ENCODE measurements at regions not wholly inside any gene's neighbourhood (a gene's known extent, or its start where the extent isn't known, plus 50 kb on each side); places are given as distances from the start of the nearest gene placed in this dataset.

DNA sequence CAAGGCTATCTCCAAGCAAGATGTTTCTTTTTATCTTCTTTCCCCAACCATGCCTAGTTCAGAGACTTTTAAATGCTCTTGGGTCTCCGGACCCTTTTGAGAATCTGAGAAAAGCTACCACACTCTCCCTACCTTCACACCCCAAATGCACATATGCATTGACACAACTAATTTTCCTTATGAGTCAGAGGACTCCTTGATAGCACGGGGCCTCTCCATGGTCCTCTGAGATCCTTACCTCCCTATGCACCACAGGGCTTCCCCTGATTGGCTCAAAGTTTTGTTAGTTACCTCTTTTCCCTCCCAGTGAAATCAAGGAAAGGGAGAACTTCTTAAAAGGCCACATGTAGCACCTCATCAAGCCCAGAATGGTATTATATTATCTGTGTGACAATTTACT lies 86.8 kb upstream of the ATP6AP2 start:
- no peak overlapping the region for H3K9ac ChIP-seq (replicated peaks; ENCODE audit: extremely low read depth, insufficient read depth, low read length)
- H3K36me3 ChIP-seq (ENCODE audit: control insufficient read depth in 2 of 2, extremely low read depth in 1 of 2, insufficient read depth in 2 of 2, low read length in 2 of 2) = no peaks in the 10 kb centered on the region
- H3K79me2 ChIP-seq (ENCODE audit: control insufficient read depth, insufficient read depth, low read length) = no peaks in the 10 kb centered on the region
- dilution Hi-C loops (cut with MboI; ENCODE audit: extremely low pct_ligation_motif_present, low sequenced_read_pairs) = no loop called here
- no peaks in the 10 kb centered on the region for H3K9me3 ChIP-seq (replicated peaks; ENCODE audit: control insufficient read depth, insufficient read depth, low read length)
- H4K20me1 ChIP-seq (replicated peaks; ENCODE audit: control insufficient read depth, extremely low read depth, insufficient read depth, low read length) = no peaks in the 10 kb centered on the region
- no peaks in the 10 kb centered on the region for H3K4me1 ChIP-seq (ENCODE audit: control insufficient read depth, extremely low read depth, insufficient read depth, low read length)
- CTCF ChIA-PET = no interaction called here
- no peak overlapping the region for H3K4me3 ChIP-seq (replicated peaks in 1 of 3; ENCODE audit: insufficient read depth in 1 of 3, low read depth in 1 of 3, low read length in 3 of 3)
- POLR2A ChIA-PET = no interaction called here
- no peak overlapping the region for H3K4me2 ChIP-seq (ENCODE audit: insufficient read depth, low read length)
- no TSS peak for BruUV-seq (replicated peaks)
- no peak for TF ChIP-seq GATA2 (IDR thresholded peaks at IDR 0.05; ENCODE audit: insufficient read depth, insufficient read length, low read depth, low read length)
- TF ChIP-seq EZH2 (IDR thresholded peaks at IDR 0.05; ENCODE audit: borderline replicate concordance, low read depth, low read length, severe bottlenecking) = no peak
- TF ChIP-seq, protein P1, sequence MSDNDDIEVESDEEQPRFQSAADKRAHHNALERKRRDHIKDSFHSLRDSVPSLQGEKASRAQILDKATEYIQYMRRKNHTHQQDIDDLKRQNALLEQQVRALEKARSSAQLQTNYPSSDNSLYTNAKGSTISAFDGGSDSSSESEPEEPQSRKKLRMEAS (IDR thresholded peaks at IDR 0.05; ENCODE audit: insufficient read depth, insufficient read length) = no peak
- TF ChIP-seq MYC (IDR thresholded peaks at IDR 0.05; ENCODE audit: low read depth, low read length) = no peak
- no peak for TF ChIP-seq POLR2AphosphoS5 (IDR thresholded peaks at IDR 0.05; ENCODE audit: insufficient read depth, low read depth, low read length)
- TF ChIP-seq JUN (IDR thresholded peaks at IDR 0.05; ENCODE audit: borderline replicate concordance, insufficient read depth, insufficient read length, low read depth) = no peak
- no peak for FAIRE-seq
- intact Hi-C loops (cut with micrococcal nuclease) = no loop called here
- no peaks in the 10 kb centered on the region for H3K9me1 ChIP-seq (replicated peaks; ENCODE audit: control insufficient read depth, extremely low read depth, insufficient read depth, low read length)
- no peak overlapping the region for H2AFZ ChIP-seq (ENCODE audit: low read depth, low read length)
- no peak overlapping the region for H3K27ac ChIP-seq (ENCODE audit: insufficient read depth, low read depth, low read length)
- no peaks in the 10 kb centered on the region for H3K27me3 ChIP-seq (ENCODE audit: control insufficient read depth in 2 of 2, insufficient read depth in 2 of 2, low read length in 2 of 2)
- DNase-seq (ENCODE audit: low read depth, low spot score) = no peak

DNA sequence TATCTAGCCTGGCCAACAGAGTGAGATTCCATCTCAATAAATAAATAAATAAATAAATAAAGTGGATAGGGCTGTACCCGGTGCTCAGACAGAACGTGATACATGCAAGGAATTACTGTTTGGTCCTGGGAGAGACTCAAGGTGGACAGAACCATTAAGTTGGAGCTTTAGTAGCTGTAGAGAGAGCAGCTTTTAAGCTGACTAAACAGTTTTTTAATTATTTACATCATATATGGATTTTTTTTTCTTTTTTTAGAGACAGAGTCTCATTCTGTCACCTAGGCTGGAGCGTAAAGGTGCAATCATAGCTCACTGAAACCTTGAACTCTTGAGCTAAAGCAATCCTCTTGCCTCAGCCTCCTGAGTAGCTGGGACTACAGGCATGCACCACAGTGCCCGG lies 92.5 kb upstream of the ATP6AP2 start:
- Histone ChIP-seq H3K36me3 (ENCODE audit: control insufficient read depth in 2 of 2, extremely low read depth in 1 of 2, insufficient read depth in 2 of 2, low read length in 2 of 2) (no peaks in the 10 kb centered on the region), H4K20me1 (replicated peaks; ENCODE audit: control insufficient read depth, extremely low read depth, insufficient read depth, low read length) (no peaks in the 10 kb centered on the region), H3K4me2 (ENCODE audit: insufficient read depth, low read length) (no peak overlapping the region), H3K4me1 (ENCODE audit: control insufficient read depth, extremely low read depth, insufficient read depth, low read length) (no peaks in the 10 kb centered on the region), H2AFZ (ENCODE audit: low read depth, low read length) (no peak overlapping the region), H3K9ac (replicated peaks; ENCODE audit: extremely low read depth, insufficient read depth, low read length) (no peak overlapping the region), H3K27ac (ENCODE audit: insufficient read depth, low read depth, low read length) (no peak overlapping the region), H3K79me2 (ENCODE audit: control insufficient read depth, insufficient read depth, low read length) (no peaks in the 10 kb centered on the region), H3K27me3 (ENCODE audit: control insufficient read depth in 2 of 2, insufficient read depth in 2 of 2, low read length in 2 of 2) (no peaks in the 10 kb centered on the region), H3K9me1 (replicated peaks; ENCODE audit: control insufficient read depth, extremely low read depth, insufficient read depth, low read length) (no peaks in the 10 kb centered on the region), H3K4me3 (replicated peaks in 1 of 3; ENCODE audit: insufficient read depth in 1 of 3, low read depth in 1 of 3, low read length in 3 of 3) (no peak overlapping the region), H3K9me3 (replicated peaks; ENCODE audit: control insufficient read depth, insufficient read depth, low read length) (no peaks in the 10 kb centered on the region)
- ChIA-PET CTCF (interaction anchor here (0.7 kb wide), 1 partner anchor 81 kb away, joined by 3 read pairs; no protein-coding TSS in a partner anchor), POLR2A (no interaction called here)
- DNase-seq (ENCODE audit: low read depth, low spot score) (no peak), FAIRE-seq (no peak)
- no peak for TF ChIP-seq GATA2 (IDR thresholded peaks at IDR 0.05; ENCODE audit: insufficient read depth, insufficient read length, low read depth, low read length)
- TF ChIP-seq CTCF (IDR thresholded peaks at IDR 0.05; ENCODE audit: extremely low read depth in 1 of 2, insufficient read depth in 1 of 2, low read depth in 1 of 2, low read length in 2 of 2) = no peak
- no peak for TF ChIP-seq POLR2AphosphoS5 (IDR thresholded peaks at IDR 0.05; ENCODE audit: insufficient read depth, low read depth, low read length)
- no peak for TF ChIP-seq JUN (IDR thresholded peaks at IDR 0.05; ENCODE audit: borderline replicate concordance, insufficient read depth, insufficient read length, low read depth)
- TF ChIP-seq, protein P1 (IDR thresholded peaks at IDR 0.05; ENCODE audit: insufficient read depth, insufficient read length) = no peak
- TF ChIP-seq EZH2 (IDR thresholded peaks at IDR 0.05; ENCODE audit: borderline replicate concordance, low read depth, low read length, severe bottlenecking) = no peak
- no peak for TF ChIP-seq POLR2A (IDR thresholded peaks at IDR 0.05; ENCODE audit: low read depth, low read length)
- TF ChIP-seq MYC (IDR thresholded peaks at IDR 0.05; ENCODE audit: low read depth, low read length) = no peak
- TF ChIP-seq FOS (IDR thresholded peaks at IDR 0.05; ENCODE audit: borderline replicate concordance, insufficient read depth, low read length) = no peak
- BruUV-seq (replicated peaks) = no TSS peak
- dilution Hi-C loops (cut with MboI; ENCODE audit: extremely low pct_ligation_motif_present, low sequenced_read_pairs) = no loop called here
- intact Hi-C loops (cut with micrococcal nuclease) = no loop called here

All from endothelial cell of umbilical vein (primary cell).